ACC112 (cell line): ENCODE measurements at regions not wholly inside any gene's neighbourhood (a gene's known extent, or its start where the extent isn't known, plus 50 kb on each side); places are given as distances from the start of the nearest gene placed in this dataset.

Experiments
- H2AFZ ChIP-seq: fragments of 200-600 bp; sonication (generic); one replicate; pipeline ENCODE4 v1.6.0; 2017; ENCODE audit warnings: antibody characterized with exemption, low read length; ENCODE audit not compliant: unreplicated experiment
- H3K27ac ChIP-seq: fragments of 200-600 bp; sonication (generic); 2 replicates; pipeline ENCODE4 v1.5.1; 2014; ENCODE audit warnings: low read depth, mild to moderate bottlenecking, antibody characterized with exemption, low read length, moderate library complexity
- H3K27me3 ChIP-seq: fragments of 200-600 bp; sonication (generic); 2 replicates; pipeline ENCODE4 v1.6.1; 2014; ENCODE audit warnings: mild to moderate bottlenecking, antibody characterized with exemption, low read length, moderate library complexity, mixed read lengths; ENCODE audit not compliant: insufficient read depth
- H3K36me3 ChIP-seq: fragments of 200-600 bp; sonication (generic); 2 replicates; pipeline ENCODE4 v1.6.1; 2016; ENCODE audit warnings: mild to moderate bottlenecking, antibody characterized with exemption, low read length, moderate library complexity, mixed read lengths; ENCODE audit not compliant: insufficient read depth
- H3K4me1 ChIP-seq: fragments of 200-600 bp; sonication (generic); one replicate; pipeline ENCODE4 v1.6.1; 2016; ENCODE audit warnings: low read length, mixed read lengths; ENCODE audit not compliant: insufficient read depth, unreplicated experiment, control insufficient read depth
- H3K4me3 ChIP-seq: fragments of 200-600 bp; sonication (generic); 2 replicates; pipeline ENCODE4 v1.5.1; 2014; ENCODE audit warnings: mild to moderate bottlenecking, low read depth, low read length
- H3K79me2 ChIP-seq: fragments of 200-600 bp; sonication (generic); one replicate; pipeline ENCODE4 v1.6.0; 2016; ENCODE audit warnings: low read length; ENCODE audit not compliant: control insufficient read depth, unreplicated experiment, insufficient read depth

DNA sequence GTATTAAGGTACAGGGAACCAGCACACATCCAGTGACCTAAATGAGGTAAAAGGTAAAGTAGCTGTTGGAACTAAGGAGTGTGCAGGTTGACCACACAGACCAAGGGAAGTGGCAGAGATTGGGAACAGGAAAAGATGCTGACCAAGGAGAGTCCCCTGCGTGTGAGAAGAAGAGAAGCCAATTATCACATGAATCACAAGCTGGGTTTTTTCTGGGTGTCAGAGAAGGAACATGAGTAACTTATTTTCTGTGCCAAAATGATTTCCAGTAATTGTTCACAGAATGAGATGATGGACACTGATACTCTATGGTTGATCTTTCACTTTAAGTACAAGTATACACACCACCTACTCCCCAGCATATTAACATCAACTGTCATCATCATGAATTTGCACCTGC, 130.7 kb upstream of the ACO1 start:
- Histone ChIP-seq H3K27ac (no peak overlapping the region), H3K4me1 (no peaks in the 10 kb centered on the region), H3K79me2 (no peaks in the 10 kb centered on the region), H3K36me3 (no peaks in the 10 kb centered on the region), H2AFZ (no peak overlapping the region), H3K4me3 (no peak overlapping the region), H3K27me3 (peaks cover 27% of the 10 kb centered on the region)

DNA sequence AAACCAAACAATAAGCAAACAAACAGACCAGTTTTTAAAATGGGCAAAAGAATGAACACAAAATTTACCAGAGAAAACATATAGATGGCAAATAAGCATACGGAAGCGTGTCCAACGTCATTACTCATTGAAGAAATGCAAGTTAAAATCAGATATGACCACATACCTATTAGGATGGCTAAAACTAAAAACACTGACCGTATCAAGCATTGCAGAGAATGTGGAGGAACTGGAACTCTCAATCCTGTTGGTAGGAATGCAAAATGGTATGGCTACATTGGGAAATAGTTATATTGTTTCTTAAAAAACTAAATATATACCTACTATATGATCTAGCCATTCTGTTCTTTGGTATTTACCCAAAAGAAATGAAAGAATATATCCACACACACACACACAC, 129.4 kb upstream of the ACO1 start:
- no peaks in the 10 kb centered on the region for H3K4me1 ChIP-seq
- H3K36me3 ChIP-seq, result no peaks in the 10 kb centered on the region
- H2AFZ ChIP-seq, result no peak overlapping the region
- peaks cover 32% of the 10 kb centered on the region for H3K27me3 ChIP-seq
- H3K27ac ChIP-seq, result no peak overlapping the region
- no peak overlapping the region for H3K4me3 ChIP-seq
- H3K79me2 ChIP-seq, result no peaks in the 10 kb centered on the region

DNA sequence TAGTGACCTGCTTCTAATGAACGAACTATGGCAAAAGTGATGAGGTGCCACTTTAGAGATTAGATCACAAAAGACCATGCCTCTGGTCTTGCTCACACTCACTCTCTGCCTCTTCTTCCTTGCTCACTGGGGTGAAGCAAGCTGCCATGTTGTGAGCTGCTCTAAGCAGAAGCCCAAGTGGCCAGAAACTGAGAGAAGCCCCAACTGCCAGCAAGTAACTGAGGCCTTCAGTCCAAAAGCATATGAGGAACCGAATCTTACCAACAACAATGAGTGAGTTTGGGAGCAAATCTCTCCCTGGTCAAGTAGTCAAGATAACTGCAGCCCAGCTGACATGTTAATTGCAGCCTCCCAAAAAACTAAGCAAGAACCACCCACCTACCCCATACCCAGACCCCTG, 126.0 kb upstream of the ACO1 start:
- Histone ChIP-seq H2AFZ (no peak overlapping the region), H3K36me3 (no peaks in the 10 kb centered on the region), H3K27me3 (peaks cover 23% of the 10 kb centered on the region; the same call in 1 of the 2 replicates), H3K4me1 (no peaks in the 10 kb centered on the region), H3K79me2 (no peaks in the 10 kb centered on the region), H3K27ac (no peak overlapping the region), H3K4me3 (no peak overlapping the region)

DNA sequence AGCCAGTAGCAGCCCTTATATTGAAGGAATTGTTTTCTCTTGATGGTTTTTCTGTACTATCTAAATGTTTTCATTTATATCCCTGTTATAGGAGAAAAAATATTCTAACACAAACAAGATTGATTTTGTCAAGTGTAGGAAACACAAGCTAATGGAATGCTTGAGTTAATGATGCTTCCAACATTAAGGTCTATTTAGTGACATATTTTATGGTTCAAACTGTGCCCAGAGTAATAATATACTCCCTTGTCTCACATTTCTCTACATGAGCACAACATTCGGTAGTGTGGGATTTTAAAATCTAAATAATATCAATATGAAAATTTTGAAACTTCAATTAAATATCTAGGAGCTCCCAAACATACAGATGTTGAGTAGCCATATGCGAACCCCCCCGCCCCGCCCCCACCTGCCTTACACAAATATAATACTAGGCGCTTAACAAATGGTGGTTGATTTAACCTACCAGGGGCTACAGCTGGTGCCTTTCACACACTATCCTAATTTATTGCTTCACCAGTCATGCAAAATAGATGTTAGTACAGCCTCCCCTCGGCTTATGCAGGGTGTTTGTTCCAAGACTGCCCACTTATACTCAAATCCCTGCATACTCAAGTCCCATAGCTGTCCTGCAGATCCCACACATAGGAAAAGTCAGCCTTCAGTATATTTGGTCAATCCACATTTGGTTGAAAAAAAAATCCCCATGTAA, 124.1 kb upstream of the ACO1 start:
- H3K36me3 ChIP-seq, result no peaks in the 10 kb centered on the region
- peaks cover 23% of the 10 kb centered on the region for H3K27me3 ChIP-seq
- H3K4me3 ChIP-seq, result no peak overlapping the region
- H3K27ac ChIP-seq, result no peak overlapping the region
- no peak overlapping the region for H2AFZ ChIP-seq
- no peaks in the 10 kb centered on the region for H3K4me1 ChIP-seq
- no peaks in the 10 kb centered on the region for H3K79me2 ChIP-seq

DNA sequence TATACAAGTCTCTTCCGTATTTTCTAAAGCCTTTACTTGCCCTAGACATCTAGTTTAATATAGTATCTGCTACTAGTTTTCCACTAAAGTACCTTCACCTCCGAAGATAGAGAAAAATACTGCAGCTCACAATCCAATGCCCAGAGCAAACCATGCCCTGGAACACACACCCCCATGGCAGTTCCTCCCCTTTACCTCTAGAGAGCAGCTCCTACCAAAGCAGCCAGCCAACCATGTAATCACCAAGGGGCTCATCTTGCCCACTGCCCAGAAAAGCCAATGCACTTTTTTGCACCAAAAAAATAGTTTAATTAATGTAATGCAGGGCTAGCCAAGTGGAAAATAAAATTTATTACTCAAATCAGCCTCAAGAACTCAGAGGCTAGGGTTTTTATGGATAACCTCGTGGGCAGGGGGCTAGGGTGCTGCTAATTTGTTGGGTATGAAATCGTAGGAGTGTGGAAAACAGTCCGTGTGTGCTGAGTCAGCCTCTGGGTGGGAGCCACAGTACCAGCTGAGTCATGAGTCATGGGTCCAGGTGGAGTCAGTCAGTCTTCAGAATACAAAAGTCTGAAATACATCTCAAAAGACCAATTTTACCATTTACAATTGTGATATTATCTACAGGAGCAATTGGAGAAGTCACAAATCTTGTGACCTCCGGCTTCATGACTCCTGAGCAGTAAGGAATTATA, 120.1 kb upstream of the ACO1 start:
- Histone ChIP-seq H3K27me3 (peaks cover 17% of the 10 kb centered on the region), H3K27ac (no peak overlapping the region), H3K4me3 (no peak overlapping the region), H2AFZ (no peak overlapping the region), H3K36me3 (no peaks in the 10 kb centered on the region), H3K4me1 (no peaks in the 10 kb centered on the region), H3K79me2 (no peaks in the 10 kb centered on the region)

DNA sequence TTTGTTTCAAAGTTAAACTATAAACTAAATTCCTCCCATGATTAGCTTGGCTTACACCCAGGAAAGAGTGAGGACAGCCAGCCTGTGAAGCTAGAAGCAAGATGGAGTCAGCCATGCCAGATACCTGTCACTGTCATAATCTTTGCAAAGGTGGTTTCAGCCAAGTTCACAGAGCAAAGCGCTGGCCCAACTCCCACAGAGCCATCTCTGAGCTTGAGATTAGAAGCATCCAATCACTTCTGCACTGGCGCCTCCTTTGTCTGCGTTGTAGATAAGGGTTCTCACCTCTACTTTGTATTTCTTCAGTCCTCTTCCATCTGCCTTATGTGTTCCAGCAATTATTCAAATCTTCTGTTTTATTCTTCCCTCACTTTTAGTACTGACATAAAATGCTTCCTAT, 119.4 kb upstream of the ACO1 start:
- H3K36me3 ChIP-seq, result no peaks in the 10 kb centered on the region
- H3K27me3 ChIP-seq, result peaks cover 9% of the 10 kb centered on the region
- no peaks in the 10 kb centered on the region for H3K4me1 ChIP-seq
- H2AFZ ChIP-seq, result no peak overlapping the region
- no peak overlapping the region for H3K4me3 ChIP-seq
- no peak overlapping the region for H3K27ac ChIP-seq
- H3K79me2 ChIP-seq, result no peaks in the 10 kb centered on the region

DNA sequence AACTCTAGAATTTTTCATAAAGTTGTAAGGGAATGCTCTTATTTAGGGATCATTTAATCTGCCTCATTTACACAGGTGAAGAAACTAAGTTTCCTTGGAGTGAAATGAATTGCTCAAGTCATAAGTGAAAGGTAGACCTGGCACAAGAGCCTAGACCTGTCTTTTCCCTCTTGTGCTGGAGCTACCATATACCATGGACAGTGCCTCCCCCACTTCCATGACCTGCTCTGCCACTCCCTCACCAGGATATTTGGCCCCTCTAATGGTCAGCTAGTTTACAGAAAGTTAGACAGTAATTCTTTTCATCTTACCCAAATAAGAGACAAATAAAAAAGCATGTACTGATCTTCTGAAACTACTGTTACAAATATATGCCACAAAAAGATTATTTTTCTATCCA, 105.5 kb upstream of the ACO1 start:
- Histone ChIP-seq H3K36me3 (no peaks in the 10 kb centered on the region), H3K79me2 (no peaks in the 10 kb centered on the region), H3K4me1 (no peaks in the 10 kb centered on the region), H3K4me3 (no peak overlapping the region), H3K27me3 (peaks cover 22% of the 10 kb centered on the region), H2AFZ (no peak overlapping the region), H3K27ac (no peak overlapping the region)

DNA sequence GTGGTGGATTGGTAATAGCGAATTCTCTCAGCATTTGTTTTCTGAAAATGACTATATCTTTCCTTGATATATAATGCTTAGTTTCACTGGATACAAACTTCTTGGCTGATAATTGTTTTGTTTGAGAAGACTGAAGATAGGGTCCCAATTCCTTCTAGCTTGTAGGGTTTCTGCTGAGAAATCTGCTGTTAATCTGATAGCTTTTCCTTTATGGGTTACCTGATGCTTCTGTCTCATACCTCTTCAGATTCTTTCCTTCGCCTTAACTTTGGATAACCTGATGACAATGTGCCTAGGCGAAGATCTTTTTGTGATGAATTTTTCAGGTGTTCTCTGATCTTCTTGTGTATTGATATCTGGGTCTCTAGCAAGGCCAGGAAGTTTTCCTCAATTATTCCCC, 94.7 kb upstream of the ACO1 start:
- Histone ChIP-seq H2AFZ (no peak overlapping the region), H3K79me2 (no peaks in the 10 kb centered on the region), H3K36me3 (no peaks in the 10 kb centered on the region), H3K4me1 (no peaks in the 10 kb centered on the region), H3K27ac (no peak overlapping the region), H3K4me3 (no peak overlapping the region), H3K27me3 (peaks cover 4% of the 10 kb centered on the region; the same call in 1 of the 2 replicates)

DNA sequence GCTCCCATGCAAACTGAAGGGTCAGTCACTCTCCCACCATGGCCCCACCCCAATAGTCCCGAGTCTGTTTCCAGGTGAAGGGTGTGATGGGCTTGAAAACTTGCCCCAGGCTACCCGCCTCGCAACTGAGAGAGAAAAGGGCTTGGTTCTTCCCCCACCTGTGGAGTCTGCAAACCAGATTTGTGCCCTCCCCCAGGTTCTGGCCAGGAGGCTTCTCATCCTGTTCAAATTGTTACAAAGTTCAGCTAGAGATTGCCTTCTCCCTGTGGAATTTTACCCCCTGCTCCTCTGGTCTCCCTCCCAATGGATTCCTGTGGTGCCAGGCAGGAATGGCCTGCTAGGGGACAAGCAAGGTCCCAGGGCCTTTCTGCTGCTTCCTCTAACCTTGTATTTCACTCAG, 93.1 kb upstream of the ACO1 start:
- H3K4me3 ChIP-seq, result no peak overlapping the region
- no peak overlapping the region for H2AFZ ChIP-seq
- no peaks in the 10 kb centered on the region for H3K4me1 ChIP-seq
- H3K79me2 ChIP-seq, result no peaks in the 10 kb centered on the region
- peaks cover 7% of the 10 kb centered on the region; the same call in 1 of the 2 replicates for H3K27me3 ChIP-seq
- no peak overlapping the region for H3K27ac ChIP-seq
- H3K36me3 ChIP-seq, result no peaks in the 10 kb centered on the region

DNA sequence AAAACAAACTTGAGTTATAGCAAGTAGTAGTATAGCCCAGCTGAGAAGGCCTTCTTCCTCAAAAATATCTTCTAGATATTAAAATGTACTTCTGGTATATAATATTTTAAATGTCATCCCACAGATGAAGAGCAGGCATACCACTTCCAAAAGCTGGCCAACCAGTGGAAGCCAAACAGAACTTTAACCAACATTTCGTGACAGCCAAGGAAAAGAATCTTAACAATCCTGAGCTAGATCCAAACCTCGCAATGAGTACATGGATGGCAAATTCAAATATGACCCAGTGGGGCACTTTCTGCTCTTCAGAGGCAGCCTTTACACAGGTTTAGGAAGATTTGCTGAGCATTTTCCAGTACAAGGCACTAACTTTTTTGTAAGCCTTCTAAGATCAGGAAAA, 91.8 kb upstream of the ACO1 start:
- no peaks in the 10 kb centered on the region for H3K36me3 ChIP-seq
- H3K27me3 ChIP-seq, result peaks cover 10% of the 10 kb centered on the region; the same call in 1 of the 2 replicates
- H3K4me1 ChIP-seq, result no peaks in the 10 kb centered on the region
- no peak overlapping the region for H3K4me3 ChIP-seq
- H3K79me2 ChIP-seq, result no peaks in the 10 kb centered on the region
- H3K27ac ChIP-seq, result no peak overlapping the region
- H2AFZ ChIP-seq, result no peak overlapping the region

DNA sequence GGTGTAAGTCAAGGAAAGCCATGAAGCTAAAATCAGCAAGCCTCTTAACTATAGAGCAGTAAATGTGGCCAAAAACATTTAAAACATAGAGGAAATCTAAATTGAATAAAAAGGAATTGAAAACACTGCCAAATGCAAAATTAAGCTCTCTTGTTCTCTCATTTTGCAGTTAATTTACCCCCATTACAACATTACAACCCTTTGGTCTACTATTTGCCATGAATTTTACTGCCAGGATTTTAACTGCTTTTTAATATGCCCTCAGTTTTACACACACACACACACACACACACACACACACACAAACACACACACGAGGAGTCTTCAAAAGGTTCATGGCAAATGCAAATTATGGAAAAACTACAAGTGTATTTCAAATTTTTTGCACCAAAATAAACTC, 91.4 kb upstream of the ACO1 start:
- H3K36me3 ChIP-seq, result no peaks in the 10 kb centered on the region
- no peak overlapping the region for H2AFZ ChIP-seq
- peaks cover 13% of the 10 kb centered on the region; the same call in 1 of the 2 replicates for H3K27me3 ChIP-seq
- no peak overlapping the region for H3K4me3 ChIP-seq
- no peak overlapping the region for H3K27ac ChIP-seq
- no peaks in the 10 kb centered on the region for H3K4me1 ChIP-seq
- no peaks in the 10 kb centered on the region for H3K79me2 ChIP-seq
